NCI-H187 (cell line): ENCODE measurements at regions not wholly inside any gene's neighbourhood (a gene's known extent, or its start where the extent isn't known, plus 50 kb on each side); places are given as distances from the start of the nearest gene placed in this dataset.

Experiments
- DNase-seq, 2 experiments: peaks; one replicate each; lab custom pipeline; 2025; lab: John Stamatoyannopoulos, UW

GRCh38 chr13:34467450-34468083, 474.5 kb upstream of the NBEA start:
- no peak for DNase-seq

- no peak for DNase-seq
These were observed 472.7 kb upstream of the NBEA start for GRCh38 chr13:34469196-34469986.

GRCh38 chr13:34474187-34474868, 467.7 kb upstream of the NBEA start:
- no peak for DNase-seq

GRCh38 chr13:34478376-34478775, 463.7 kb upstream of the NBEA start:
- DNase-seq, result no peak

GRCh38 chr13:34502011-34502410, 440.1 kb upstream of the NBEA start:
- no peak for DNase-seq

- DNase-seq, result no peak
These were observed 439.4 kb upstream of the NBEA start for GRCh38 chr13:34502621-34503020.

GRCh38 chr13:34506796-34507195, 435.3 kb upstream of the NBEA start:
- no peak for DNase-seq

GRCh38 chr13:34507630-34508029, 434.4 kb upstream of the NBEA start:
- DNase-seq, result no peak

GRCh38 chr13:34512817-34513216, 429.3 kb upstream of the NBEA start:
- DNase-seq, result no peak

- DNase-seq, result no peak
These were observed 428.5 kb upstream of the NBEA start for GRCh38 chr13:34513526-34513925.

- DNase-seq, result no peak
These were observed 426.9 kb upstream of the NBEA start for GRCh38 chr13:34515201-34515600.

- DNase-seq, result no peak
These were observed 420.9 kb upstream of the NBEA start for GRCh38 chr13:34521171-34521570.

- no peak for DNase-seq
These were observed 419.3 kb upstream of the NBEA start for GRCh38 chr13:34522808-34523207.

GRCh38 chr13:34523406-34523805, 418.7 kb upstream of the NBEA start:
- no peak for DNase-seq

- DNase-seq, result no peak
These were observed 408.1 kb upstream of the NBEA start for GRCh38 chr13:34533941-34534340.

- DNase-seq, result no peak
These were observed 399.7 kb upstream of the NBEA start for GRCh38 chr13:34542321-34542720.

GRCh38 chr13:34543836-34544235, 398.2 kb upstream of the NBEA start:
- DNase-seq, result no peak

GRCh38 chr13:34545461-34545860, 396.6 kb upstream of the NBEA start:
- no peak for DNase-seq

GRCh38 chr13:34546344-34547250, 395.5 kb upstream of the NBEA start:
- no peak for DNase-seq

- DNase-seq, result no peak
These were observed 394.1 kb upstream of the NBEA start for GRCh38 chr13:34547929-34548328.

GRCh38 chr13:34553376-34553775, 388.7 kb upstream of the NBEA start:
- no peak for DNase-seq

- no peak for DNase-seq
These were observed 386.1 kb upstream of the NBEA start for GRCh38 chr13:34555988-34556387.
